GM12865 (cell line): ENCODE measurements at regions not wholly inside any gene's neighbourhood (a gene's known extent, or its start where the extent isn't known, plus 50 kb on each side); places are given as distances from the start of the nearest gene placed in this dataset.
A peak's percentile ranks its signal among the peaks of the same experiment; 100 is the strongest.

Source experiments
- DNase-seq: peaks from one replicate; pipeline ENCODE4 v3.0.0; 2010; ENCODE audit warnings: low read depth
- H3K4me3 ChIP-seq: 2 replicates; pipeline ENCODE4 v1.5.1; 2011; ENCODE audit warnings: mild to moderate bottlenecking, low read depth, low read length, control low read depth
- CTCF ChIP-seq: IDR thresholded peaks from 2 replicates; pipeline ENCODE4 v1.5.1; 2011; ENCODE audit warnings: low read length, control low read depth, low read depth, inconsistent platforms; ENCODE audit not compliant: insufficient read depth; ENCODE audit errors: missing control alignments

- H3K4me3 ChIP-seq: no peak overlapping the region
- DNase-seq: peak; percentile 6
- peak; percentile 18 for TF ChIP-seq CTCF
These were observed 181.7 kb upstream of the AGTR2 start for GRCh38 chrX:115988825-115989224.

- TF ChIP-seq CTCF: no peak
- H3K4me3 ChIP-seq: no peak overlapping the region
- no peak for DNase-seq
These were observed 180.9 kb upstream of the AGTR2 start for GRCh38 chrX:115989686-115990085.

GRCh38 chrX:116009346-116009745, 161.2 kb upstream of the AGTR2 start:
- no peak for TF ChIP-seq CTCF
- DNase-seq: no peak
- no peak overlapping the region for H3K4me3 ChIP-seq

GRCh38 chrX:116009861-116010710, 160.5 kb upstream of the AGTR2 start:
- DNase-seq: peak; percentile 67
- H3K4me3 ChIP-seq: no peak overlapping the region
- TF ChIP-seq CTCF: no peak

GRCh38 chrX:116010939-116011338, 159.6 kb upstream of the AGTR2 start:
- TF ChIP-seq CTCF: no peak
- H3K4me3 ChIP-seq: no peak overlapping the region; the same call in 1 of the 2 replicates
- DNase-seq: peak; percentile 1

GRCh38 chrX:116031331-116031730, 139.2 kb upstream of the AGTR2 start:
- H3K4me3 ChIP-seq: no peak overlapping the region
- no peak for DNase-seq
- TF ChIP-seq CTCF: no peak
